H9 (cell line): ENCODE measurements at regions not wholly inside any gene's neighbourhood (a gene's known extent, or its start where the extent isn't known, plus 50 kb on each side); places are given as distances from the start of the nearest gene placed in this dataset.

ENCODE experiments used
- DNase-seq: peaks from one replicate; pipeline ENCODE4 v3.0.0-alpha.2; 2017
- H2AFZ ChIP-seq: one replicate; pipeline ENCODE4 v1.6.1; 2013; ENCODE audit warnings: mild to moderate bottlenecking, low read length, control low read depth, moderate library complexity
- H2AK5ac ChIP-seq: 2 replicates; pipeline ENCODE4 v1.6.1; 2013; ENCODE audit warnings: low read length, control low read depth, mixed read lengths; ENCODE audit not compliant: insufficient read length
- H2BK120ac ChIP-seq: one replicate; pipeline ENCODE4 v1.6.1; 2013; ENCODE audit warnings: low read depth, mild to moderate bottlenecking, low read length, control low read depth, inconsistent platforms; ENCODE audit not compliant: poor library complexity, severe bottlenecking
- H2BK12ac ChIP-seq: 2 replicates; pipeline ENCODE4 v1.6.1; 2013; ENCODE audit warnings: low read length, control low read depth, mixed read lengths, low read depth; ENCODE audit not compliant: insufficient read length
- H2BK15ac ChIP-seq: 2 replicates; pipeline ENCODE4 v1.6.1; 2013; ENCODE audit warnings: low read depth, low read length, control low read depth
- H2BK20ac ChIP-seq: one replicate; pipeline ENCODE4 v1.6.1; 2013; ENCODE audit warnings: low read depth, mild to moderate bottlenecking, low read length, control low read depth, inconsistent platforms; ENCODE audit not compliant: poor library complexity, severe bottlenecking
- H2BK5ac ChIP-seq: 2 replicates; pipeline ENCODE4 v1.6.1; 2013; ENCODE audit warnings: low read length, control low read depth, mixed read lengths; ENCODE audit not compliant: insufficient read length
- H3K14ac ChIP-seq: 2 replicates; pipeline ENCODE4 v1.6.1; 2013; ENCODE audit warnings: low read length, control low read depth; ENCODE audit not compliant: insufficient read depth
- H3K18ac ChIP-seq: 2 replicates; pipeline ENCODE4 v1.6.1; 2013; ENCODE audit warnings: low read depth, mild to moderate bottlenecking, mixed read lengths, low read length, control low read depth; ENCODE audit not compliant: insufficient read length
- H3K23ac ChIP-seq: 2 replicates; pipeline ENCODE4 v1.6.1; 2013; ENCODE audit warnings: low read length, control low read depth, mixed read lengths, low read depth; ENCODE audit not compliant: insufficient read length
- H3K23me2 ChIP-seq: 2 replicates; pipeline ENCODE4 v1.6.1; 2013; ENCODE audit warnings: low read depth, mild to moderate bottlenecking, mixed read lengths, low read length, control low read depth; ENCODE audit not compliant: insufficient read length, poor library complexity, severe bottlenecking
- H3K27ac ChIP-seq: 2 replicates; pipeline ENCODE4 v1.5.1; 2013; ENCODE audit warnings: low read length, control low read depth, mixed read lengths, low read depth; ENCODE audit not compliant: insufficient read length
- H3K27me3 ChIP-seq: 2 replicates; pipeline ENCODE4 v1.6.1; 2013; ENCODE audit warnings: low read length, control low read depth, inconsistent platforms; ENCODE audit not compliant: insufficient read depth
- H3K4ac ChIP-seq: 2 replicates; pipeline ENCODE4 v1.6.1; 2013; ENCODE audit warnings: low read depth, mild to moderate bottlenecking, control low read depth, inconsistent platforms, low read length, moderate library complexity
- H3K4me1 ChIP-seq: 2 replicates; pipeline ENCODE4 v1.6.1; 2013; ENCODE audit warnings: low read length, control low read depth, inconsistent platforms; ENCODE audit not compliant: insufficient read depth
- H3K4me2 ChIP-seq: 2 replicates; pipeline ENCODE4 v1.6.1; 2013; ENCODE audit warnings: low read length, control low read depth, mixed read lengths; ENCODE audit not compliant: insufficient read length, insufficient read depth
- H3K56ac ChIP-seq: 2 replicates; pipeline ENCODE4 v1.6.1; 2013; ENCODE audit warnings: low read depth, mild to moderate bottlenecking, mixed read lengths, low read length, control low read depth; ENCODE audit not compliant: insufficient read length
- H3K79me1 ChIP-seq: 2 replicates; pipeline ENCODE4 v1.6.1; 2013; ENCODE audit warnings: low read depth, mild to moderate bottlenecking, moderate library complexity, low read length, control low read depth, inconsistent platforms; ENCODE audit not compliant: insufficient read depth, poor library complexity, severe bottlenecking
- H3K79me2 ChIP-seq: 2 replicates; pipeline ENCODE4 v1.6.1; 2013; ENCODE audit warnings: low read length, control low read depth, inconsistent platforms; ENCODE audit not compliant: insufficient read depth
- H3K9ac ChIP-seq: 2 replicates; pipeline ENCODE4 v1.6.1; 2013; ENCODE audit warnings: low read length, control low read depth, mixed read lengths; ENCODE audit not compliant: insufficient read length; ENCODE audit errors: extremely low read depth
- H3K9me3 ChIP-seq: one replicate; pipeline ENCODE4 v1.6.1; 2013; ENCODE audit warnings: low read depth, low read length, inconsistent platforms; ENCODE audit not compliant: control insufficient read depth
- H3T11ph ChIP-seq: one replicate; pipeline ENCODE4 v1.6.1; 2013; ENCODE audit warnings: mild to moderate bottlenecking, low read length, control low read depth, inconsistent platforms
- H4K20me1 ChIP-seq: one replicate; pipeline ENCODE4 v1.6.1; 2013; ENCODE audit not compliant: control insufficient read depth, insufficient read length, insufficient read depth
- H4K5ac ChIP-seq: 2 replicates; pipeline ENCODE4 v1.6.1; 2013; ENCODE audit warnings: low read depth, mild to moderate bottlenecking, mixed read lengths, low read length, control low read depth; ENCODE audit not compliant: insufficient read length
- H4K8ac ChIP-seq: replicated peaks from 2 replicates; pipeline ENCODE4 v1.6.1; 2013; ENCODE audit warnings: low read length, control low read depth, mixed read lengths, low read depth; ENCODE audit not compliant: insufficient read length
- H4K91ac ChIP-seq: 2 replicates; pipeline ENCODE4 v1.6.1; 2013; ENCODE audit warnings: low read depth, mild to moderate bottlenecking, moderate library complexity, mixed read lengths, low read length, control low read depth; ENCODE audit not compliant: insufficient read length
- H3K27ac Mint-ChIP-seq, 3 experiments: 2 replicates in 2 of 3; 3 replicates in 1 of 3; pipeline ENCODE4 v1.8.0; 2020 to 2021; ENCODE audit warnings: mixed read lengths in 3 of 3, mild to moderate bottlenecking in 1 of 3, moderate library complexity in 1 of 3
- H3K27me3 Mint-ChIP-seq: 2 replicates; pipeline ENCODE4 v1.8.0; 2021; ENCODE audit warnings: low read depth, mild to moderate bottlenecking, moderate library complexity, mixed read lengths
- H3K36me3 Mint-ChIP-seq, 3 experiments: 2 replicates in 2 of 3; 3 replicates in 1 of 3; pipeline ENCODE4 v1.8.0; 2020 to 2021; ENCODE audit warnings: low read depth in 3 of 3, mixed read lengths in 3 of 3; ENCODE audit not compliant: insufficient read depth in 1 of 3
- H3K4me1 Mint-ChIP-seq, 2 experiments: 2 replicates each; pipeline ENCODE4 v1.8.0; 2020; ENCODE audit warnings: mixed read lengths in 2 of 2
- H3K4me3 Mint-ChIP-seq, 2 experiments: 2 replicates in 1 of 2; 3 replicates in 1 of 2; pipeline ENCODE4 v1.8.0; 2020 to 2021; ENCODE audit warnings: mild to moderate bottlenecking in 2 of 2, mixed read lengths in 2 of 2, moderate library complexity in 1 of 2
- H3K9me3 Mint-ChIP-seq, 2 experiments: 2 replicates in 1 of 2; 3 replicates in 1 of 2; pipeline ENCODE4 v1.8.0; 2020; ENCODE audit warnings: mild to moderate bottlenecking in 2 of 2, mixed read lengths in 2 of 2, moderate library complexity in 1 of 2
- CTCF ChIP-seq: fragments of 200-600 bp; sonication (generic); conservative IDR thresholded peaks from 3 replicates; pipeline ENCODE4 v1.8.0; 2021; ENCODE audit warnings: antibody characterized with exemption, mild to moderate bottlenecking
- WGBS: extraction: QIAGEN DNeasy Blood & Tissue Kit; methylation state at CpG from one replicate; pipeline ENCODE4 v1.1.7; 2013; ENCODE audit warnings: missing lambda C conversion rate, low lambda C conversion rate, mixed read lengths; ENCODE audit not compliant: insufficient read length; ENCODE audit errors: extremely low coverage; 5-methylcytosine and 5-hydroxymethylcytosine counted together

- H4K8ac ChIP-seq, result no peak overlapping the region
- no peak overlapping the region for H3T11ph ChIP-seq
- H3K4me1 ChIP-seq, result no peaks in the 10 kb centered on the region
- no peaks in the 10 kb centered on the region for H3K9me3 ChIP-seq
- no peak overlapping the region for H3K9ac ChIP-seq
- no peak overlapping the region for H3K18ac ChIP-seq
- no peak overlapping the region for H3K14ac ChIP-seq
- H2BK12ac ChIP-seq, result no peak overlapping the region
- H3K4me3 Mint-ChIP-seq, result no peak overlapping the region
- no peak overlapping the region for H2BK5ac ChIP-seq
- no peak overlapping the region for H2BK120ac ChIP-seq
- H2BK20ac ChIP-seq, result no peak overlapping the region
- H3K27ac ChIP-seq, result no peak overlapping the region
- no peaks in the 10 kb centered on the region for H4K20me1 ChIP-seq
- no peak overlapping the region for H3K23ac ChIP-seq
- no peak overlapping the region for H3K4me2 ChIP-seq
- no peak for DNase-seq
- H2AK5ac ChIP-seq, result no peak overlapping the region
- no peaks in the 10 kb centered on the region for H3K27me3 Mint-ChIP-seq
- no peak overlapping the region for H3K56ac ChIP-seq
- H3K36me3 Mint-ChIP-seq, result no peaks in the 10 kb centered on the region
- no peak for TF ChIP-seq CTCF
- H3K79me1 ChIP-seq, result no peaks in the 10 kb centered on the region
- H3K27ac Mint-ChIP-seq, result no peak overlapping the region
- H2BK15ac ChIP-seq, result no peak overlapping the region
- WGBS, result no CpG with 5 or more reads among the region's 2 CpGs
- H4K91ac ChIP-seq, result no peak overlapping the region
- no peaks in the 10 kb centered on the region for H3K27me3 ChIP-seq
- no peaks in the 10 kb centered on the region for H3K23me2 ChIP-seq
- H3K79me2 ChIP-seq, result no peaks in the 10 kb centered on the region
- H3K9me3 Mint-ChIP-seq, result no peaks in the 10 kb centered on the region; a peak in 1 of 5 replicates
- H4K5ac ChIP-seq, result no peak overlapping the region
- no peak overlapping the region for H3K4ac ChIP-seq
- H3K4me1 Mint-ChIP-seq, result peaks cover 8% of the 10 kb centered on the region in 2 experiments
- no peak overlapping the region for H2AFZ ChIP-seq
Measured at GRCh38 chr5:114984796-114985195, 184.9 kb downstream of the TRIM36 start.
